HEK293T (cell line): ENCODE measurements at regions not wholly inside any gene's neighbourhood (a gene's known extent, or its start where the extent isn't known, plus 50 kb on each side); places are given as distances from the start of the nearest gene placed in this dataset.

Experiments used
- CTCF ChIA-PET: fragments of 350-600 bp; formaldehyde crosslinking; extraction: SDS; loops from one replicate; lab custom pipeline; 2021; ENCODE audit warnings: antibody characterized with exemption, inconsistent platforms; lab: Yijun Ruan, JAX
- POLR2A ChIA-PET: fragments of 350-600 bp; formaldehyde crosslinking; extraction: SDS; loops from one replicate; lab custom pipeline; 2020; ENCODE audit warnings: antibody characterized with exemption, inconsistent platforms; lab: Yijun Ruan, JAX
- DNase-seq: peaks from one replicate; pipeline ENCODE4 v3.0.0; 2012; ENCODE audit warnings: mixed read lengths; ENCODE audit errors: extremely low spot score
- ARNT ChIP-seq: fragments of 450-650 bp; IDR thresholded peaks from 2 replicates; pipeline ENCODE4 v1.6.1; 2017; ENCODE audit warnings: mild to moderate bottlenecking
- BHLHE40 ChIP-seq: fragments of 450-650 bp; IDR thresholded peaks from 2 replicates; pipeline ENCODE4 v1.6.1; 2016; ENCODE audit warnings: mild to moderate bottlenecking, moderate library complexity, borderline replicate concordance
- CTBP1 ChIP-seq: fragments of 450-650 bp; IDR thresholded peaks from 2 replicates; pipeline ENCODE4 v1.6.1; 2016; ENCODE audit warnings: borderline replicate concordance
- ELF4 ChIP-seq: fragments of 450-650 bp; IDR thresholded peaks from 2 replicates; pipeline ENCODE4 v1.6.1; 2017; ENCODE audit warnings: antibody characterized with exemption
- FOXA1 ChIP-seq: fragments of 450-650 bp; IDR thresholded peaks from 2 replicates; pipeline ENCODE4 v1.6.1; 2016; ENCODE audit warnings: mild to moderate bottlenecking
- FOXK2 ChIP-seq: fragments of 450-650 bp; IDR thresholded peaks from 2 replicates; pipeline ENCODE4 v1.6.1; 2016; ENCODE audit warnings: mild to moderate bottlenecking
- FOXM1 ChIP-seq: fragments of 450-650 bp; IDR thresholded peaks from 2 replicates; pipeline ENCODE4 v1.6.1; 2017; ENCODE audit warnings: mild to moderate bottlenecking, borderline replicate concordance
- HDGF ChIP-seq: fragments of 450-650 bp; IDR thresholded peaks from 2 replicates; pipeline ENCODE4 v1.6.1; 2017; ENCODE audit warnings: antibody characterized with exemption, borderline replicate concordance
- L3MBTL2 ChIP-seq: fragments of 450-650 bp; conservative IDR thresholded peaks from 2 replicates; pipeline ENCODE4 v1.6.1; 2016; ENCODE audit warnings: mild to moderate bottlenecking
- LEF1 ChIP-seq: fragments of 450-650 bp; IDR thresholded peaks from 2 replicates; pipeline ENCODE4 v1.6.1; 2017; ENCODE audit warnings: mild to moderate bottlenecking, borderline replicate concordance
- NFRKB ChIP-seq: fragments of 450-650 bp; IDR thresholded peaks from 2 replicates; pipeline ENCODE4 v1.6.1; 2016; ENCODE audit warnings: mild to moderate bottlenecking, moderate library complexity
- SP1 ChIP-seq: fragments of 450-650 bp; IDR thresholded peaks from 2 replicates; pipeline ENCODE4 v1.6.1; 2017
- SUZ12 ChIP-seq: fragments of 450-650 bp; IDR thresholded peaks from 2 replicates; pipeline ENCODE4 v1.6.1; 2016; ENCODE audit warnings: mild to moderate bottlenecking
- TARDBP ChIP-seq: fragments of 450-650 bp; IDR thresholded peaks from 2 replicates; pipeline ENCODE4 v1.6.1; 2016
- ZNF384 ChIP-seq: fragments of 450-650 bp; IDR thresholded peaks from 2 replicates; pipeline ENCODE4 v1.6.1; 2016
- TF ChIP-seq, protein P1 (sequence below): fragments of 450-650 bp; IDR thresholded peaks from 2 replicates; pipeline ENCODE4 v1.6.1; 2016

DNA sequence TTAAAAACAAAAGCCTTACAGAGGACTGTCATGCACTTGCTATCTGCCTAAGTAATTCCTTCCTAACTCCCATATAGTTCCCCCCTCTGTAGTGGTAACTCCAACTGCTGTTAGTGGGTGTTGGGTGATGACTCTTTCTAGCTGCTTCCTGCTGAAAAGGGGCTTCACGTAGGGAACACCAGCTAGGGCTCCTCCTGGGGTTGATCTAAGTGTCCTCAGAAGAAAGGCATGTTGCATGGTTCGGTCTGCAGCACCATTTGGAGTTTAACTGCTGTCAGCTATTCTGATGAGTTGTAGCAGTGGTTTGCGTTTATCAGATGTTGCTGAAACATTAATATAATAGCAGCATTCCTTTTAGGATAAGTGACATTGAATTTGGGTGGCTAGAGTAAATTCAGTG is 281.9 kb upstream of the TUSC1 start:
- ChIA-PET CTCF (no interaction called here), POLR2A (no interaction called here)
- no peak for DNase-seq
- no peak for TF ChIP-seq FOXM1
- no peak for TF ChIP-seq ZNF384
- no peak for TF ChIP-seq FOXA1
- no peak for TF ChIP-seq BHLHE40
- no peak for TF ChIP-seq SUZ12
- no peak for TF ChIP-seq CTBP1
- TF ChIP-seq ELF4, result no peak
- TF ChIP-seq NFRKB, result no peak

DNA sequence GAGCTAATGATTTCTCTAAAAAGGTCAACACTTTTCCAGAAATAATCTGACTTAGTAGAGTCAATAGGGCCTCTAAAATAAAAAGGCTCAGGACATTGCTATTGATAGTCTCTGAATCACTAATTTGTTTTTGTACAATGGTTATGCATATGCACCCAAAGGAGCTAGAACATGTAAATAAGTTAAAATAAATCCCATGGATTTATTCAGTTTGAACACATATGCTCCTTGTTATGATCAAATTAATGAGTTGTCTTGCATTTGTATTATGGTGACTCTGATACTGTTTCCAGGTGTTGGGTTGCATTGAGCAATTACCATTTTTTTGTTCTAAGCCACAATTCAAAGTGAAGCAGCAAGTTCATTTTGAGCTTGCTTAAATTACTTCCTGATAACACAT is 276.0 kb upstream of the TUSC1 start:
- CTCF ChIA-PET, result no interaction called here
- TF ChIP-seq, protein P1, sequence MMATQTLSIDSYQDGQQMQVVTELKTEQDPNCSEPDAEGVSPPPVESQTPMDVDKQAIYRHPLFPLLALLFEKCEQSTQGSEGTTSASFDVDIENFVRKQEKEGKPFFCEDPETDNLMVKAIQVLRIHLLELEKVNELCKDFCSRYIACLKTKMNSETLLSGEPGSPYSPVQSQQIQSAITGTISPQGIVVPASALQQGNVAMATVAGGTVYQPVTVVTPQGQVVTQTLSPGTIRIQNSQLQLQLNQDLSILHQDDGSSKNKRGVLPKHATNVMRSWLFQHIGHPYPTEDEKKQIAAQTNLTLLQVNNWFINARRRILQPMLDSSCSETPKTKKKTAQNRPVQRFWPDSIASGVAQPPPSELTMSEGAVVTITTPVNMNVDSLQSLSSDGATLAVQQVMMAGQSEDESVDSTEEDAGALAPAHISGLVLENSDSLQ, result no peak
- TF ChIP-seq CTBP1 (no peak), TARDBP (no peak), SUZ12 (no peak)
- no peak for DNase-seq
- POLR2A ChIA-PET, result no interaction called here

DNA sequence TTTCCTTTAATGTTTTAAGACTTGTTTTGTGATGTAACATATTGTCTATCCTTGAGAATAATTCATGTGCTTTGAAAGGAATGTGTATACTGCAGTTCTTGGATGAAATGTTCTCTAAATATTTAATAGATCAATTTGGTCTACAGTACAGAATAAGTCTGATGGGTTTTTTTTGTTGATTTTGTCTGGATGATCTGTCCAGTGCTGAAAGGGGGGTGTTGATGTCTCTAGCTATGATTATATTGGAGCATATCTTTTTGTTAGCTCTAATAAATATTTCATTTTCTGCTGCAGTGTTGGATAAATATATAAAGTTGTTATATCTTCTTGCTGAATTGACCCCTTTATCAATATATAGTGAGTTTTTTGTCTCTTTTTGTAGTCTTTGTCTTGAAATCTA is 269.9 kb upstream of the TUSC1 start:
- no peak for DNase-seq
- ChIA-PET POLR2A (no interaction called here), CTCF (no interaction called here)
- TF ChIP-seq CTBP1 (no peak), FOXA1 (no peak), FOXK2 (no peak)
- TF ChIP-seq, protein P1, result no peak

DNA sequence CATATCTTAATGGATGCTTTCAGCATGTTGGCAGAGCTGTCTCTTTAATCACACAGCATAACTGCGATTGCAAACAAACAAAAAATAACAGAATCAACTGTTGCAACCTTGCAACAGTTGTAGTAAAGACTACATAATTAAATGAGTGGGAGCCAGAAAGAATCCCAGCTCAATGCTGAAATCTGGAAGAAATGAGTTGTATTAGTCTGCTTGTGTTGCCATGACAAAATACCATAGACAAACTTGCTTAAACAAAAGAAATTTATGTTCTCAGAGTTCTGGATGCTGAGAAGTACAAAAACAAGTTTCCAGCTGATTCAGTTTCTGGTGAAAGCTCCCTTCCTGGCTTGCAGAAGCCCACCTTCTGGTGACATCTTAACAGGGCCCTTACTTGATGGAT is 260.9 kb upstream of the TUSC1 start:
- ChIA-PET CTCF (no interaction called here), POLR2A (no interaction called here)

DNA sequence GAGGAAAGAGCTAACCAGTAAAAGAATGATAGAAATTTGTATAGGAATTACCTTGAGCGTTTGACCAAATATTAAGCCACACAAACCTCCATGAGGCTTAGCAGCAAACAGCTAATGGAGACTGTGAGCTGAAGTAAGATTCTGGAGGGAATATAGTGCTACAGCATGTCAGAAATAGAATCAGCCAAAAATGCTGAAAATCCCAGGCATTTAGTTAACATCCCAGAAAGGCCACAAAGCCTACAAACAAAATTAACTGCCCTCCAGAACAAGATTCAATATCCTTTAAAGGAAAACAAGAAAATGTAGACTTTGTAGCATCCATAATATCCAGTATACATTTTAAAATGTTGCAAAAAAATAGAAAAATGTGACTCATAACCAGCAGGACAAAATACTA is 257.8 kb upstream of the TUSC1 start:
- ChIA-PET CTCF (no interaction called here), POLR2A (no interaction called here)
- no peak for DNase-seq
- TF ChIP-seq TARDBP, result no peak
- no peak for TF ChIP-seq NFRKB

More for the DNA sequence above, 260.9 kb upstream of the TUSC1 start:
- DNase-seq, result no peak
- no peak for TF ChIP-seq SUZ12
- no peak for TF ChIP-seq ZNF384
- no peak for TF ChIP-seq TARDBP
- TF ChIP-seq HDGF, result no peak
- TF ChIP-seq ELF4, result no peak
- no peak for TF ChIP-seq ARNT
- TF ChIP-seq FOXM1, result no peak
- TF ChIP-seq, protein P1, result no peak
- TF ChIP-seq L3MBTL2, result no peak
- TF ChIP-seq BHLHE40, result no peak
- TF ChIP-seq FOXK2, result no peak
- TF ChIP-seq SP1, result no peak

DNA sequence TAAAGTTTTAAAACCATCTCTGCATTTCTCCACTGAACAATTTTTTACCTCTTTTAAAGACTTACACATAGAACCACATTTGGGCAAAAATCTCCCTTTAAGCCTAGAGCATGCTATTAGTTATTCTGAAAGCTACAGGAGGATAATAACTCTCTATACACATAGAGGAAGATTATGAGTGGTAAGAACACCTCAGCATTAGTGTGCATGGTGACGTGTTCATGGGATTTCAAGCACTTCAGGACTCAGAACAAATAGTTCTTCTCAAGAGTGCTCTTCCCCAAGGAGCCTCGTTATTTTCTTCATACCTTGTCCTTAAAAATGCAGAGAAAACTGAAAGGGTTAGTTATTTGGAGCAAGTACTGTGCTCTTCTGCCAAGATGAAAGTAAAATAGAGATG is 256.9 kb upstream of the TUSC1 start:
- ChIA-PET CTCF (no interaction called here), POLR2A (no interaction called here)
- TF ChIP-seq NFRKB (no peak), BHLHE40 (no peak), L3MBTL2 (no peak), ZNF384 (no peak), ARNT (no peak), SUZ12 (no peak), FOXK2 (no peak), TARDBP (no peak), FOXM1 (no peak), ELF4 (no peak), LEF1 (no peak)
- TF ChIP-seq, protein P1, result no peak
- DNase-seq, result no peak

DNA sequence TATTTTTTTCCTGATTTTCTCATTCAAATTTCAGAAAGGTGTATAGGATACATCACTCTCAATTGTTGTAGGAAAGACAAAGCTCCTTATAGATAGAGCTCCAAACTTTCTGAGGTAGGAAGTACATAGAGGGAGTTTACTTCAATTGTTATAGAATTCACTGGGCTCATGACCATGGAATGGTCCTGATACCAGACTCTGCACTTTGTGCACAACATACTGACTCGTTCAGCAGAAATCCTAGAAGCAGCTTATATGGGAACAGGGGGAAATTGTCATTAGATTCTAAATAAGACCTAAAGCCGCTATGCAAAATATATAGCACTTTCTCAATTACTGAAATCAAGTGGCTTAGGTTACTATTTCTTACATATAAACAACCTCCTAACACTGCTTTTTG is 240.5 kb upstream of the TUSC1 start:
- ChIA-PET POLR2A (no interaction called here), CTCF (no interaction called here)
- TF ChIP-seq CTBP1, result no peak
- TF ChIP-seq ZNF384, result no peak
- no peak for TF ChIP-seq ARNT
- no peak for TF ChIP-seq FOXK2
- TF ChIP-seq LEF1, result no peak
- TF ChIP-seq FOXA1, result no peak
- TF ChIP-seq SP1, result no peak
- no peak for TF ChIP-seq SUZ12
- TF ChIP-seq, protein P1, result no peak
- no peak for TF ChIP-seq ELF4
- no peak for TF ChIP-seq FOXM1
- DNase-seq, result no peak
